ENCODE measurements at regions not wholly inside any gene's neighbourhood (a gene's known extent, or its start where the extent isn't known, plus 50 kb on each side); places are given as distances from the start of the nearest gene placed in this dataset.

GRCh38 chr10:130773941-130774340 lies 537.6 kb downstream of the TCERG1L start:
- TF ChIP-seq, protein P1, sequence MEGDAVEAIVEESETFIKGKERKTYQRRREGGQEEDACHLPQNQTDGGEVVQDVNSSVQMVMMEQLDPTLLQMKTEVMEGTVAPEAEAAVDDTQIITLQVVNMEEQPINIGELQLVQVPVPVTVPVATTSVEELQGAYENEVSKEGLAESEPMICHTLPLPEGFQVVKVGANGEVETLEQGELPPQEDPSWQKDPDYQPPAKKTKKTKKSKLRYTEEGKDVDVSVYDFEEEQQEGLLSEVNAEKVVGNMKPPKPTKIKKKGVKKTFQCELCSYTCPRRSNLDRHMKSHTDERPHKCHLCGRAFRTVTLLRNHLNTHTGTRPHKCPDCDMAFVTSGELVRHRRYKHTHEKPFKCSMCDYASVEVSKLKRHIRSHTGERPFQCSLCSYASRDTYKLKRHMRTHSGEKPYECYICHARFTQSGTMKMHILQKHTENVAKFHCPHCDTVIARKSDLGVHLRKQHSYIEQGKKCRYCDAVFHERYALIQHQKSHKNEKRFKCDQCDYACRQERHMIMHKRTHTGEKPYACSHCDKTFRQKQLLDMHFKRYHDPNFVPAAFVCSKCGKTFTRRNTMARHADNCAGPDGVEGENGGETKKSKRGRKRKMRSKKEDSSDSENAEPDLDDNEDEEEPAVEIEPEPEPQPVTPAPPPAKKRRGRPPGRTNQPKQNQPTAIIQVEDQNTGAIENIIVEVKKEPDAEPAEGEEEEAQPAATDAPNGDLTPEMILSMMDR (IDR thresholded peaks at IDR 0.05): no peak
- TF ChIP-seq POLR2AphosphoS5 (IDR thresholded peaks at IDR 0.05; ENCODE audit: low read depth, low read length) (no peak), SIN3A (IDR thresholded peaks at IDR 0.05; ENCODE audit: borderline replicate concordance, insufficient read depth, low read depth, low read length) (no peak), REST (IDR thresholded peaks at IDR 0.05; ENCODE audit: insufficient read depth in 1 of 2, low read depth in 2 of 2, low read length in 1 of 2) (no peak), TCF7L2 (IDR thresholded peaks at IDR 0.05; ENCODE audit: low read depth, low read length) (no peak)
